ENCODE measurements at regions not wholly inside any gene's neighbourhood (a gene's known extent, or its start where the extent isn't known, plus 50 kb on each side); places are given as distances from the start of the nearest gene placed in this dataset.

DNA sequence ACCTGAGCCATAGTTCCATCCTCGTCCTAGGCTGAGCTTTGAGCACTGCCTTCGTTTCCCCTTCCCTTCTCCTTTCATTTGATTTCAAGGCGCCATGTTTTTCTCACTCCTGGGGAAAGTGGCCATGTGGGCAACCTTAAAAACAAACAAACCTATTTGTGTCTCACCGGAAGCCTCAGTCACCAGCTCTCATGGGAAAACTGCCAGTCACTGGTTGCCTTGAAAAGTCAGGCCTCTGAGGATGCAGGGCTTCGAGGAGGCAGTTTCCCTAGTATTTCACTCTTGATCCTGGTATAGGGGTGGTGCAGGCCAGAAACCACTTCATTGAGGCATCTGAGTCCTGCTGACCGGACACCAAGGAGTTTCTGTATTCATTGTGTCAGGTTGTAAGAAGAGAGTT, 59.2 kb upstream of the TRIB2 start:
- TF ChIP-seq, protein P1, sequence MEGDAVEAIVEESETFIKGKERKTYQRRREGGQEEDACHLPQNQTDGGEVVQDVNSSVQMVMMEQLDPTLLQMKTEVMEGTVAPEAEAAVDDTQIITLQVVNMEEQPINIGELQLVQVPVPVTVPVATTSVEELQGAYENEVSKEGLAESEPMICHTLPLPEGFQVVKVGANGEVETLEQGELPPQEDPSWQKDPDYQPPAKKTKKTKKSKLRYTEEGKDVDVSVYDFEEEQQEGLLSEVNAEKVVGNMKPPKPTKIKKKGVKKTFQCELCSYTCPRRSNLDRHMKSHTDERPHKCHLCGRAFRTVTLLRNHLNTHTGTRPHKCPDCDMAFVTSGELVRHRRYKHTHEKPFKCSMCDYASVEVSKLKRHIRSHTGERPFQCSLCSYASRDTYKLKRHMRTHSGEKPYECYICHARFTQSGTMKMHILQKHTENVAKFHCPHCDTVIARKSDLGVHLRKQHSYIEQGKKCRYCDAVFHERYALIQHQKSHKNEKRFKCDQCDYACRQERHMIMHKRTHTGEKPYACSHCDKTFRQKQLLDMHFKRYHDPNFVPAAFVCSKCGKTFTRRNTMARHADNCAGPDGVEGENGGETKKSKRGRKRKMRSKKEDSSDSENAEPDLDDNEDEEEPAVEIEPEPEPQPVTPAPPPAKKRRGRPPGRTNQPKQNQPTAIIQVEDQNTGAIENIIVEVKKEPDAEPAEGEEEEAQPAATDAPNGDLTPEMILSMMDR (IDR thresholded peaks at IDR 0.05) = no peak
- no peak for TF ChIP-seq POLR2A (IDR thresholded peaks at IDR 0.05)
